ENCODE measurements at regions not wholly inside any gene's neighbourhood (a gene's known extent, or its start where the extent isn't known, plus 50 kb on each side); places are given as distances from the start of the nearest gene placed in this dataset.

- WGBS, 4 donors: 18 to 28% (median 22%) methylated on average over 2 of the region's 2 CpGs
- H3K27ac ChIP-seq: peak overlapping the region in 3 of 12 donors; percentile 27 to 58 (median 49)
Observed at GRCh38 chr1:114259511-114260160, 106.0 kb upstream of the SYT6 start.

GRCh38 chr1:114258633-114259032 lies 105.0 kb upstream of the SYT6 start:
- H3K4me1 ChIP-seq: peaks cover 0 to 23% (median 9%) of the 10 kb centered on the region in 12 donors
- intact Hi-C loops (cut with DNase I): no loop called here
- ATAC-seq: no peak

More at GRCh38 chr1:114259511-114260160, 106.0 kb upstream of the SYT6 start:
- Histone ChIP-seq H3K9me3 (peaks cover 0 to 14% (median 2%) of the 10 kb centered on the region in 12 donors), H3K4me1 (peaks cover 0 to 23% (median 9%) of the 10 kb centered on the region in 12 donors), H3K4me3 (no peak overlapping the region), H3K27me3 (peaks cover 0 to 3% (median 0%) of the 10 kb centered on the region in 9 donors), H3K36me3 (no peaks in the 10 kb centered on the region)
- peak in 4 of 5 donors; percentile 38 to 57 (median 46) for DNase-seq
- peak; percentile 84 to 93 (median 88) for ATAC-seq
- intact Hi-C loops (cut with DNase I): no loop called here
- TF ChIP-seq POLR2A (IDR thresholded peaks at IDR 0.05) (no peak), CTCF (IDR thresholded peaks at IDR 0.05) (no peak)

GRCh38 chr1:114258074-114258473 lies 104.4 kb upstream of the SYT6 start:
- H3K36me3 ChIP-seq: no peaks in the 10 kb centered on the region
- TF ChIP-seq CTCF (IDR thresholded peaks at IDR 0.05) (no peak), POLR2A (IDR thresholded peaks at IDR 0.05) (no peak)
- DNase-seq (no peak), ATAC-seq (no peak)
- peaks cover 0 to 21% (median 3%) of the 10 kb centered on the region in 12 donors for H3K9me3 ChIP-seq
- WGBS, 4 donors: 94 to 98% (median 95%) methylated on average over 3 of the region's 3 CpGs
- H3K4me1 ChIP-seq: peaks cover 0 to 23% (median 9%) of the 10 kb centered on the region in 12 donors
- intact Hi-C loops (cut with DNase I): no loop called here
- peaks cover 0 to 3% (median 0%) of the 10 kb centered on the region in 9 donors for H3K27me3 ChIP-seq
- H3K4me3 ChIP-seq: no peak overlapping the region
- no peak overlapping the region for H3K27ac ChIP-seq

More at GRCh38 chr1:114258633-114259032, 105.0 kb upstream of the SYT6 start:
- H3K36me3 ChIP-seq: no peaks in the 10 kb centered on the region
- TF ChIP-seq CTCF (IDR thresholded peaks at IDR 0.05) (no peak), POLR2A (IDR thresholded peaks at IDR 0.05) (no peak)
- H3K27me3 ChIP-seq: peaks cover 0 to 3% (median 0%) of the 10 kb centered on the region in 9 donors
- H3K27ac ChIP-seq: peak overlapping the region in 1 of 12 donors; percentile 27
- H3K4me3 ChIP-seq: no peak overlapping the region
- 37 to 49% (median 44%) methylated on average over 4 of the region's 4 CpGs for WGBS, 4 donors
- DNase-seq: no peak
- H3K9me3 ChIP-seq: peaks cover 0 to 21% (median 3%) of the 10 kb centered on the region in 12 donors

- TF ChIP-seq CTCF (IDR thresholded peaks at IDR 0.05): no peak
- TF ChIP-seq POLR2A (IDR thresholded peaks at IDR 0.05): no peak
- peaks cover 0 to 3% (median 0%) of the 10 kb centered on the region in 9 donors for H3K27me3 ChIP-seq
- DNase-seq: no peak
- peaks cover 0 to 21% (median 3%) of the 10 kb centered on the region in 12 donors for H3K9me3 ChIP-seq
- 88 to 100% (median 92%) methylated on average over 1 of the region's 1 CpG for WGBS, 4 donors
- ATAC-seq: no peak
- H3K4me3 ChIP-seq: no peak overlapping the region
- no peaks in the 10 kb centered on the region for H3K36me3 ChIP-seq
- peaks cover 0 to 23% (median 9%) of the 10 kb centered on the region in 12 donors for H3K4me1 ChIP-seq
- H3K27ac ChIP-seq: no peak overlapping the region
- intact Hi-C loops (cut with DNase I): no loop called here
Observed at GRCh38 chr1:114257554-114257953, 103.9 kb upstream of the SYT6 start.
